Panc1 (cell line): ENCODE measurements at regions not wholly inside any gene's neighbourhood (a gene's known extent, or its start where the extent isn't known, plus 50 kb on each side); places are given as distances from the start of the nearest gene placed in this dataset.

ENCODE experiments used
- CTCF ChIP-seq: fragments of 450-650 bp; IDR thresholded peaks from 2 replicates; pipeline ENCODE4 v1.5.1; 2017; ENCODE audit warnings: mild to moderate bottlenecking
- POLR2AphosphoS5 ChIP-seq: IDR thresholded peaks from 2 replicates; pipeline ENCODE4 v1.6.1; 2012; ENCODE audit warnings: mild to moderate bottlenecking, low read depth, low read length, moderate library complexity
- REST ChIP-seq, 2 experiments: IDR thresholded peaks; 2 replicates each; pipeline ENCODE4 v1.6.1; 2011 to 2012; ENCODE audit warnings: low read depth in 2 of 2, control low read depth in 1 of 2, low read length in 1 of 2, mild to moderate bottlenecking in 1 of 2, moderate library complexity in 1 of 2; ENCODE audit not compliant: insufficient read depth in 1 of 2
- SIN3A ChIP-seq: IDR thresholded peaks from 2 replicates; pipeline ENCODE4 v1.6.1; 2012; ENCODE audit warnings: low read depth, mild to moderate bottlenecking, low read length, moderate library complexity, borderline replicate concordance; ENCODE audit not compliant: insufficient read depth
- TCF7L2 ChIP-seq: IDR thresholded peaks from 2 replicates; pipeline ENCODE4 v1.6.1; 2011; ENCODE audit warnings: mild to moderate bottlenecking, low read depth, low read length, inconsistent platforms

- TF ChIP-seq CTCF (no peak), POLR2AphosphoS5 (no peak), REST (IDR thresholded peaks at IDR 0.05; ENCODE audit: insufficient read depth in 1 of 2, low read depth in 2 of 2, low read length in 1 of 2) (no peak), SIN3A (no peak), TCF7L2 (no peak)
These were observed 424.5 kb upstream of the FAM47C start for GRCh38 chrX:36583674-36584073.
